IPS-15b (cell line): ENCODE measurements at regions not wholly inside any gene's neighbourhood (a gene's known extent, or its start where the extent isn't known, plus 50 kb on each side); places are given as distances from the start of the nearest gene placed in this dataset.

Experiments
- H3K27me3 ChIP-seq: one replicate; pipeline ENCODE4 v1.6.1; 2013; ENCODE audit warnings: low read length; ENCODE audit not compliant: control insufficient read depth, insufficient read depth
- H3K36me3 ChIP-seq: one replicate; pipeline ENCODE4 v1.6.1; 2013; ENCODE audit warnings: low read length; ENCODE audit not compliant: control insufficient read depth, insufficient read depth
- H3K4me1 ChIP-seq: one replicate; pipeline ENCODE4 v1.6.1; 2013; ENCODE audit warnings: mild to moderate bottlenecking, low read length; ENCODE audit not compliant: control insufficient read depth, insufficient read depth
- H3K4me3 ChIP-seq: one replicate; pipeline ENCODE4 v1.5.1; 2013; ENCODE audit warnings: low read depth, low read length
- H3K9ac ChIP-seq: one replicate; pipeline ENCODE4 v1.6.1; 2013; ENCODE audit warnings: low read depth, mild to moderate bottlenecking, low read length
- H3K9me3 ChIP-seq: one replicate; pipeline ENCODE4 v1.6.1; 2013; ENCODE audit warnings: mild to moderate bottlenecking, low read length; ENCODE audit not compliant: control insufficient read depth, insufficient read depth

GRCh38 chr5:152990217-152990616, 500.3 kb upstream of the GRIA1 start:
- no peaks in the 10 kb centered on the region for H3K36me3 ChIP-seq
- no peaks in the 10 kb centered on the region for H3K27me3 ChIP-seq
- no peak overlapping the region for H3K4me3 ChIP-seq
- H3K9ac ChIP-seq, result no peak overlapping the region
- no peaks in the 10 kb centered on the region for H3K9me3 ChIP-seq
- H3K4me1 ChIP-seq, result no peaks in the 10 kb centered on the region

DNA sequence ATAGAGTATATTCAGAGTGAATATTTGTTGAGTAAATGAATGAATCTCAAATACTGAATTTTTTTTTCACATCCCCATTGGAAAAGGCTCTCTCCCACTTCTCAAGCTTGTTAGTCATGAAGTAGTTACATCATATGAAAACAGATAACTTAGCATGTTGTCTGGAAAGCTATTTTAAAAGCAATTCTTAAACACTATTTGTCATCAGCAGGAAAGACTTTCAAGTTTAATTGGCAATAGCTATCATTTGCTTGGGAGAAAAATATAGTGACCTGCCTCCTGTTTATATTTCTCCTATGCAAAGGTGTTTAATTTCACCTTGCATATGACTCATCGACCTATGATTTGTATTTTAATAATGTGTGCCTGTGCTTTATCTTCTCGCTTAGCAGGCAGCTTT, 499.8 kb upstream of the GRIA1 start:
- Histone ChIP-seq H3K36me3 (no peaks in the 10 kb centered on the region), H3K9ac (no peak overlapping the region), H3K4me3 (no peak overlapping the region), H3K9me3 (no peaks in the 10 kb centered on the region), H3K4me1 (peaks cover 3% of the 10 kb centered on the region), H3K27me3 (no peaks in the 10 kb centered on the region)

- no peak overlapping the region for H3K4me3 ChIP-seq
- no peaks in the 10 kb centered on the region for H3K27me3 ChIP-seq
- no peaks in the 10 kb centered on the region for H3K9me3 ChIP-seq
- H3K9ac ChIP-seq, result no peak overlapping the region
- no peaks in the 10 kb centered on the region for H3K36me3 ChIP-seq
- peaks cover 4% of the 10 kb centered on the region for H3K4me1 ChIP-seq
Measured at GRCh38 chr5:152994033-152994680, 496.3 kb upstream of the GRIA1 start.

DNA sequence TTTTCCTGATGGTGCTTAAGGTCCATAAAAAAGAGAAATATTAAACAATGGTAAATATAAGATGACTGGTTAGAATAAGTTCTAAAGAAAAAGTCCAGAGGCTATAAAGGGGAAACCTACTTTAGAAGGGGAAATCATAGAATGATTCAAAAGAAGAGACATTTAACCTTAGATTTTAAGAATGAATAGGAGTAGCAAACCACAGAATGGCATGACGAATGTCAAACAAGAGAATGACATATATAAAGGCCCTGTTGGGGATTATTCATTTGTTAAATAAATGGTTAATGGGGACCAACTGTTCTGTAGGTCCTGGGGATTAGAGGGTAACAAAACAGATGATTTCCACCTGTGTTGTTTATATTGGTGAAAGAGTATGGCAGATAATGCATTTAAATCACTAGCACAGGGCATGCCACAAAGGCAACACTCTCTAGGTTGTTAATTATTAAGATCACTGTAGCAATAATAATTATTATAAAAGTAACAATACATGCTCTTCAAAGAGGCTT, 495.2 kb upstream of the GRIA1 start:
- no peaks in the 10 kb centered on the region for H3K36me3 ChIP-seq
- H3K9ac ChIP-seq, result no peak overlapping the region
- no peak overlapping the region for H3K4me3 ChIP-seq
- no peaks in the 10 kb centered on the region for H3K9me3 ChIP-seq
- peaks cover 4% of the 10 kb centered on the region for H3K4me1 ChIP-seq
- H3K27me3 ChIP-seq, result no peaks in the 10 kb centered on the region

- no peaks in the 10 kb centered on the region for H3K27me3 ChIP-seq
- no peak overlapping the region for H3K4me3 ChIP-seq
- H3K4me1 ChIP-seq, result no peaks in the 10 kb centered on the region
- H3K9ac ChIP-seq, result no peak overlapping the region
- H3K36me3 ChIP-seq, result no peaks in the 10 kb centered on the region
- peaks cover 5% of the 10 kb centered on the region for H3K9me3 ChIP-seq
Measured at GRCh38 chr5:153005711-153006110, 484.8 kb upstream of the GRIA1 start.

DNA sequence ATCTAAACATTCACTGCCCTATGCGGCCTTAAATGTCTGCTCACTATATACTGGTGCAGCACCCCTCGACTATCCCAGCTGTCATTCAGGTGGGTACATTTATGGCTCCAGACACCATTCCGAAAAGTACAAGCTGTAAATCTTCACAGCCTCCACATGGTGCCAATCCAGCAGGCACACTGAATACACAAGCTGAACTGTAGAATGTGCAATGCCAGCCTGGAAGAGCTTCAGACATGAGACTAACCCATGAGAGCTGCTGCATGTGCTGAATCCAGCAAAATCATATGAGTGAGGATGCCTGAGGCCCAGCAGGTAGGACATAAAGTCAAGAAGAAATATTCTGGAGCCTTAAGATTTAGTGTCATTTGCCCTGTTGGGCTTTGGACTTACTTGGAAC, 483.8 kb upstream of the GRIA1 start:
- no peaks in the 10 kb centered on the region for H3K36me3 ChIP-seq
- peaks cover 5% of the 10 kb centered on the region for H3K9me3 ChIP-seq
- no peaks in the 10 kb centered on the region for H3K27me3 ChIP-seq
- no peak overlapping the region for H3K9ac ChIP-seq
- H3K4me3 ChIP-seq, result no peak overlapping the region
- no peaks in the 10 kb centered on the region for H3K4me1 ChIP-seq

GRCh38 chr5:153014194-153014593, 476.3 kb upstream of the GRIA1 start:
- no peak overlapping the region for H3K4me3 ChIP-seq
- H3K9ac ChIP-seq, result no peak overlapping the region
- no peaks in the 10 kb centered on the region for H3K36me3 ChIP-seq
- H3K27me3 ChIP-seq, result no peaks in the 10 kb centered on the region
- no peaks in the 10 kb centered on the region for H3K9me3 ChIP-seq
- H3K4me1 ChIP-seq, result no peaks in the 10 kb centered on the region

GRCh38 chr5:153018121-153018520, 472.3 kb upstream of the GRIA1 start:
- H3K4me3 ChIP-seq, result no peak overlapping the region
- H3K27me3 ChIP-seq, result no peaks in the 10 kb centered on the region
- no peaks in the 10 kb centered on the region for H3K36me3 ChIP-seq
- H3K4me1 ChIP-seq, result no peaks in the 10 kb centered on the region
- H3K9me3 ChIP-seq, result no peaks in the 10 kb centered on the region
- no peak overlapping the region for H3K9ac ChIP-seq

GRCh38 chr5:153030755-153031725, 459.4 kb upstream of the GRIA1 start:
- Histone ChIP-seq H3K4me3 (no peak overlapping the region), H3K9ac (no peak overlapping the region), H3K36me3 (no peaks in the 10 kb centered on the region), H3K4me1 (no peaks in the 10 kb centered on the region), H3K9me3 (no peaks in the 10 kb centered on the region), H3K27me3 (no peaks in the 10 kb centered on the region)

DNA sequence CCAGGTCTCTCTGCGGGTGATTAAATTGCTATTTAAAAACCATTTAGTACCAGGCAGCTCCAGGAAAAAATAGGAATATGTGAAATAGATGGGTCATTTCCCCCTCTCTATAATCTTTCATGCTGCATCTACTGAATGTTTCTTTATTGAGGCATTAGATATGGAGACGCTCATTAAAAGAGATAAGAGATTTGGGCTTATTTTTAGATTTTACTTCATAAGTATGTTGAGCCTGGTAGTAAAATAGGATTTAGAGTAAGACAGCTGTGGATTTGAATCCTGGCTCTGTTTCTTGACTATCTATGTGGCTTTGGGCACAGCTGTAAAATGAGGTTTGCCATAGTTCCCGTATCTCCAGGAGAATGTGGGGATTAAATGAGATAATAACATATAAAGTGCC, 451.0 kb upstream of the GRIA1 start:
- Histone ChIP-seq H3K36me3 (no peaks in the 10 kb centered on the region), H3K9me3 (no peaks in the 10 kb centered on the region), H3K4me3 (no peak overlapping the region), H3K27me3 (no peaks in the 10 kb centered on the region), H3K4me1 (no peaks in the 10 kb centered on the region), H3K9ac (no peak overlapping the region)

DNA sequence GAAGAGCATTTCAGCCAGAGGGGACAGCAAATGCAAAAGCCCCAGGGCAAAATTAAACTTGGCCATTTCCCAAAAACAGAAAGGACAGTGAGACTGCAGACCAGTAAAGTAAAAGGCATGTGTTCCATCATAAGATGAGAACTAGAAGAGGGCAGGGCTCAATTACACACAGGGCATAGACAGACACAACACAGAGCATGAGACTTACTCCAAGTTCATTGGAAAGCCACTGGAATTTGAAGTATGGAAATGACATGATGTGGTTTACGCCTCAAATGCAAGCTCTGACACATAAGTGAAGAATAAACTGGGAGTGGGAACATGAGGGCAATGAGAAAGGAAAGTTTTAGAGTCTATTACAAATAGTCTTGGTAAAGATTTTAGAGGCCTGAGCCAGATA, 446.6 kb upstream of the GRIA1 start:
- no peaks in the 10 kb centered on the region for H3K4me1 ChIP-seq
- no peaks in the 10 kb centered on the region for H3K9me3 ChIP-seq
- H3K27me3 ChIP-seq, result no peaks in the 10 kb centered on the region
- no peak overlapping the region for H3K9ac ChIP-seq
- no peak overlapping the region for H3K4me3 ChIP-seq
- no peaks in the 10 kb centered on the region for H3K36me3 ChIP-seq
